HCT116 (cell line): ENCODE measurements at regions not wholly inside any gene's neighbourhood (a gene's known extent, or its start where the extent isn't known, plus 50 kb on each side); places are given as distances from the start of the nearest gene placed in this dataset.

ENCODE experiments used
- ATF3 ChIP-seq: IDR thresholded peaks from 2 replicates; pipeline ENCODE4 v1.6.1; 2012
- CTCF ChIP-seq, 3 experiments: fragments of 200-600 bp in 1 of 3; sonication (generic) in 1 of 3; IDR thresholded peaks in 2 of 3; conservative IDR thresholded peaks in 1 of 3; 2 replicates each; pipeline ENCODE4 v1.5.1; 2012 to 2017; ENCODE audit warnings: low read depth in 2 of 3, low read length in 2 of 3, antibody characterized with exemption in 1 of 3, borderline replicate concordance in 1 of 3, control low read depth in 1 of 3, mild to moderate bottlenecking in 1 of 3, mixed read lengths in 1 of 3, mixed run types in 1 of 3, moderate library complexity in 1 of 3; ENCODE audit not compliant: insufficient read depth in 1 of 3
- EZH2 ChIP-seq: fragments of 200-600 bp; sonication (generic); IDR thresholded peaks from 2 replicates; pipeline ENCODE4 v1.6.1; 2017; ENCODE audit warnings: antibody characterized with exemption, mixed run types
- FOSL1 ChIP-seq: IDR thresholded peaks from 2 replicates; pipeline ENCODE4 v1.6.1; 2012; ENCODE audit warnings: low read depth
- JUND ChIP-seq: IDR thresholded peaks from 2 replicates; pipeline ENCODE4 v1.6.1; 2012
- POLR2A ChIP-seq: IDR thresholded peaks from 2 replicates; pipeline ENCODE4 v1.7.0; 2011; ENCODE audit warnings: borderline replicate concordance; ENCODE audit not compliant: insufficient read depth, insufficient read length; ENCODE audit errors: extremely low read depth
- POLR2AphosphoS5 ChIP-seq: IDR thresholded peaks from 2 replicates; pipeline ENCODE4 v1.6.1; 2011; ENCODE audit warnings: mild to moderate bottlenecking, low read depth, low read length, moderate library complexity
- REST ChIP-seq: IDR thresholded peaks from 2 replicates; pipeline ENCODE4 v1.6.1; 2012; ENCODE audit warnings: low read depth
- SP1 ChIP-seq: IDR thresholded peaks from 2 replicates; pipeline ENCODE4 v1.6.1; 2012; ENCODE audit warnings: low read depth
- TCF7L2 ChIP-seq: IDR thresholded peaks from 2 replicates; pipeline ENCODE4 v1.7.0; 2011; ENCODE audit warnings: borderline replicate concordance, inconsistent platforms; ENCODE audit not compliant: insufficient read depth, insufficient read length; ENCODE audit errors: extremely low read depth
- YY1 ChIP-seq: IDR thresholded peaks from 2 replicates; pipeline ENCODE4 v1.6.1; 2011; ENCODE audit warnings: low read length, low read depth, moderate library complexity, mild to moderate bottlenecking; ENCODE audit not compliant: insufficient replicate concordance; ENCODE audit errors: extremely low read depth
- ZFX ChIP-seq: fragments of 450-650 bp; IDR thresholded peaks from 2 replicates; pipeline ENCODE4 v1.6.1; 2017

DNA sequence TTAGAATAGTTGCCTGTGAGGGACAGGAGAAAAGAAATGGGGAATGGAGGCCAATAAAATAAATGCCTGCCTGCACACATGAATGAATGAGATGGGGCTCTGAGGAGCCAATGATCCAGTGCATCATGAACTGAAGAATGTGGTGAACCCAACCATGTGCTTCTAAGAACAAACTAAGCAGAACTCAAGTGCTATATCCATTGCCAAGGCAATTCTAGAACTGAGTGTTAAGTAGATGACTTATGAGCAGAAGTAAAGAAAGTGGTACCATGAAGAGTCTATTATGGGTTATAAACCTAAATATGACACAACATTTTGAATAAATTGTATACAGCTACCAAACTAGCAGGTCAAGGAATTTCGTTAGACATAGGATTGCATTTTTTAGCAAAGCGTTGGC, 186.1 kb downstream of the KATNAL1 start:
- TF ChIP-seq YY1 (no peak), SP1 (no peak), REST (no peak), POLR2A (no peak), CTCF (IDR thresholded peaks at IDR 0.05 in 2 of 3, conservative IDR thresholded peaks at IDR 0.05 in 1 of 3; ENCODE audit: borderline replicate concordance in 1 of 3, insufficient read depth in 1 of 3, low read depth in 2 of 3, low read length in 2 of 3) (no peak), TCF7L2 (no peak), POLR2AphosphoS5 (no peak), ATF3 (no peak), FOSL1 (no peak), EZH2 (no peak), JUND (no peak), ZFX (no peak)
